IMR-90 (cell line): ENCODE measurements at regions not wholly inside any gene's neighbourhood (a gene's known extent, or its start where the extent isn't known, plus 50 kb on each side); places are given as distances from the start of the nearest gene placed in this dataset.

Source experiments
- ATAC-seq: fragments of 200-7000 bp; cut with Tn5 transposase; 2 replicates; pipeline ENCODE4 v1.9.1; 2020; ENCODE audit warnings: low read depth, mild to moderate bottlenecking, moderate library complexity
- BruUV-seq: library from RNA; stranded (reverse); fragments of 400-500 nt; replicated peaks from 2 replicates; lab custom pipeline; 2021; lab: Mats Ljungman, UMichigan
- CTCF ChIA-PET: fragments of 300-600 bp; formaldehyde crosslinking; extraction: SDS; loops from one replicate; lab custom pipeline; 2021; ENCODE audit warnings: antibody characterized with exemption; lab: Yijun Ruan, JAX
- POLR2A ChIA-PET: fragments of 300-600 bp; sonication (Branson Sonifier 250); formaldehyde crosslinking; loops from one replicate; lab custom pipeline; 2022; ENCODE audit warnings: antibody characterized with exemption; ENCODE audit not compliant: unreplicated experiment; lab: Charles Lee
- DNase-seq: peaks from one replicate; pipeline ENCODE4 v3.0.0; 2013
- H2AFZ ChIP-seq: replicated peaks from 2 replicates; pipeline ENCODE3; 2013; ENCODE audit warnings: low read length, mild to moderate bottlenecking; ENCODE audit not compliant: poor library complexity
- H2AK5ac ChIP-seq: 2 replicates; pipeline ENCODE4 v1.6.1; 2013; ENCODE audit warnings: low read depth, low read length, inconsistent platforms
- H2AK9ac ChIP-seq: replicated peaks from 2 replicates; pipeline ENCODE3; 2013; ENCODE audit warnings: mild to moderate bottlenecking, low read depth, low read length, moderate library complexity; ENCODE audit not compliant: poor library complexity
- H2BK120ac ChIP-seq: 2 replicates; pipeline ENCODE4 v1.6.1; 2013; ENCODE audit warnings: low read depth, low read length, inconsistent platforms
- H2BK15ac ChIP-seq: 3 replicates; pipeline ENCODE4 v1.6.1; 2013; ENCODE audit warnings: low read depth, low read length, inconsistent platforms
- H2BK20ac ChIP-seq: 2 replicates; pipeline ENCODE4 v1.6.1; 2013; ENCODE audit warnings: low read depth, mild to moderate bottlenecking, inconsistent platforms, low read length, moderate library complexity
- H2BK5ac ChIP-seq: 2 replicates; pipeline ENCODE4 v1.6.1; 2013; ENCODE audit warnings: mild to moderate bottlenecking, low read depth, low read length, inconsistent platforms; ENCODE audit not compliant: poor library complexity, severe bottlenecking
- H3K14ac ChIP-seq: replicated peaks from 2 replicates; pipeline ENCODE4 v1.6.1; 2013; ENCODE audit warnings: low read depth, low read length, inconsistent platforms
- H3K18ac ChIP-seq: 2 replicates; pipeline ENCODE4 v1.6.1; 2013; ENCODE audit warnings: low read depth, low read length, control low read depth
- H3K23ac ChIP-seq: 2 replicates; pipeline ENCODE4 v1.6.1; 2013; ENCODE audit warnings: low read depth, low read length, inconsistent platforms
- H3K27ac ChIP-seq: 2 replicates; pipeline ENCODE4 v1.5.1; 2013; ENCODE audit warnings: mild to moderate bottlenecking, control low read depth, low read length; ENCODE audit not compliant: insufficient read depth
- H3K27me3 ChIP-seq: 2 replicates; pipeline ENCODE4 v1.6.1; 2013; ENCODE audit warnings: low read length; ENCODE audit not compliant: control insufficient read depth, insufficient read depth
- H3K36me3 ChIP-seq: 2 replicates; pipeline ENCODE4 v1.6.1; 2013; ENCODE audit warnings: low read length, mixed read lengths; ENCODE audit not compliant: control insufficient read depth, insufficient read depth
- H3K4ac ChIP-seq: 2 replicates; pipeline ENCODE4 v1.6.1; 2013; ENCODE audit warnings: low read depth, low read length, inconsistent platforms
- H3K4me1 ChIP-seq: 2 replicates; pipeline ENCODE4 v1.6.1; 2013; ENCODE audit warnings: low read length, mixed read lengths; ENCODE audit not compliant: control insufficient read depth, insufficient read depth
- H3K4me2 ChIP-seq: 2 replicates; pipeline ENCODE4 v1.6.1; 2013; ENCODE audit warnings: low read depth, mild to moderate bottlenecking, control low read depth, low read length, moderate library complexity
- H3K4me3 ChIP-seq: 2 replicates; pipeline ENCODE4 v1.5.1; 2013; ENCODE audit warnings: low read depth, mild to moderate bottlenecking, control low read depth, low read length, moderate library complexity; ENCODE audit not compliant: insufficient read depth
- H3K56ac ChIP-seq: 2 replicates; pipeline ENCODE4 v1.6.1; 2013; ENCODE audit warnings: low read length, inconsistent platforms; ENCODE audit not compliant: insufficient read depth; ENCODE audit errors: extremely low read depth
- H3K79me1 ChIP-seq, 2 experiments: 2 replicates each; pipeline ENCODE4 v1.6.1; 2013; ENCODE audit warnings: low read length in 2 of 2, inconsistent platforms in 1 of 2, low read depth in 1 of 2
- H3K9ac ChIP-seq: 2 replicates; pipeline ENCODE4 v1.6.1; 2013; ENCODE audit warnings: low read depth, low read length, control low read depth
- H3K9me1 ChIP-seq: 2 replicates; pipeline ENCODE4 v1.6.1; 2013; ENCODE audit warnings: low read length, inconsistent platforms; ENCODE audit not compliant: insufficient read depth
- H3K9me3 ChIP-seq: 2 replicates; pipeline ENCODE4 v1.6.1; 2013; ENCODE audit warnings: low read length; ENCODE audit not compliant: control insufficient read depth, insufficient read depth
- H4K20me1 ChIP-seq: 2 replicates; pipeline ENCODE4 v1.6.1; 2013; ENCODE audit warnings: low read length, inconsistent platforms; ENCODE audit not compliant: insufficient read depth
- H4K5ac ChIP-seq: 2 replicates; pipeline ENCODE4 v1.6.1; 2013; ENCODE audit warnings: mild to moderate bottlenecking, low read depth, low read length, control low read depth
- H4K8ac ChIP-seq, 2 experiments: 2 replicates each; pipeline ENCODE4 v1.6.1; 2013; ENCODE audit warnings: low read depth in 2 of 2, low read length in 2 of 2, control low read depth in 1 of 2, inconsistent platforms in 1 of 2
- H4K91ac ChIP-seq: 2 replicates; pipeline ENCODE4 v1.6.1; 2013; ENCODE audit warnings: low read depth, low read length, inconsistent platforms; ENCODE audit not compliant: insufficient read depth
- BHLHE40 ChIP-seq: fragments of 150-350 bp; IDR thresholded peaks from 2 replicates; pipeline ENCODE4 v1.6.1; 2016; ENCODE audit warnings: mild to moderate bottlenecking, low read depth, low read length
- CEBPB ChIP-seq: IDR thresholded peaks from 2 replicates; pipeline ENCODE4 v1.6.1; 2012; ENCODE audit warnings: low read depth, low read length, improper control_type of control experiment
- CHD1 ChIP-seq: IDR thresholded peaks from 2 replicates; pipeline ENCODE4 v1.6.1; 2012; ENCODE audit warnings: low read depth, low read length, improper control_type of control experiment
- CTCF ChIP-seq: conservative IDR thresholded peaks from 2 replicates; pipeline ENCODE4 v1.5.1; 2012; ENCODE audit warnings: mild to moderate bottlenecking, low read depth, low read length, improper control_type of control experiment
- ELK1 ChIP-seq: fragments of 150-350 bp; IDR thresholded peaks from 2 replicates; pipeline ENCODE4 v1.6.1; 2016; ENCODE audit warnings: low read depth, mild to moderate bottlenecking, low read length, moderate library complexity, borderline replicate concordance
- FOS ChIP-seq: fragments of 150-350 bp; IDR thresholded peaks from 2 replicates; pipeline ENCODE4 v1.6.1; 2016; ENCODE audit warnings: low read depth, low read length
- MAFK ChIP-seq: IDR thresholded peaks from 2 replicates; pipeline ENCODE4 v1.6.1; 2012; ENCODE audit warnings: low read depth, low read length, improper control_type of control experiment
- MAZ ChIP-seq: IDR thresholded peaks from 2 replicates; pipeline ENCODE4 v1.6.1; 2012; ENCODE audit warnings: low read depth, mild to moderate bottlenecking, low read length, improper control_type of control experiment, moderate library complexity, borderline replicate concordance
- MXI1 ChIP-seq: IDR thresholded peaks from 2 replicates; pipeline ENCODE4 v1.6.1; 2012; ENCODE audit warnings: low read depth, mild to moderate bottlenecking, low read length, moderate library complexity, borderline replicate concordance
- NFE2L2 ChIP-seq: fragments of 150-350 bp; IDR thresholded peaks from 2 replicates; pipeline ENCODE4 v1.6.1; 2016; ENCODE audit warnings: low read depth, mild to moderate bottlenecking, low read length
- POLR2A ChIP-seq: IDR thresholded peaks from 2 replicates; pipeline ENCODE4 v1.6.1; 2012; ENCODE audit warnings: mild to moderate bottlenecking, low read depth, low read length
- RAD21 ChIP-seq: IDR thresholded peaks from 2 replicates; pipeline ENCODE4 v1.6.1; 2012; ENCODE audit warnings: low read length, improper control_type of control experiment
- RCOR1 ChIP-seq: IDR thresholded peaks from 2 replicates; pipeline ENCODE4 v1.6.1; 2012; ENCODE audit warnings: mild to moderate bottlenecking, low read length, improper control_type of control experiment; ENCODE audit not compliant: insufficient replicate concordance
- RFX5 ChIP-seq: IDR thresholded peaks from 2 replicates; pipeline ENCODE4 v1.8.0; 2012; ENCODE audit warnings: low read depth, mild to moderate bottlenecking, low read length, moderate library complexity
- SMC3 ChIP-seq: fragments of 150-350 bp; IDR thresholded peaks from 2 replicates; pipeline ENCODE4 v1.6.1; 2016; ENCODE audit warnings: low read depth, mild to moderate bottlenecking, antibody characterized with exemption, low read length, moderate library complexity
- USF2 ChIP-seq: fragments of 150-350 bp; IDR thresholded peaks from 2 replicates; pipeline ENCODE4 v1.6.1; 2017; ENCODE audit warnings: mild to moderate bottlenecking, antibody characterized with exemption, low read length, low read depth
- WGBS, 2 experiments: methylation state at CpG; one replicate each; pipeline versions ENCODE4 v1.1.5 to v1.1.7; 2013; ENCODE audit warnings: missing lambda C conversion rate in 2 of 2; ENCODE audit not compliant: insufficient read length in 1 of 2; ENCODE audit errors: extremely low coverage in 2 of 2; 5-methylcytosine and 5-hydroxymethylcytosine counted together
- dilution Hi-C: fragments of 300-500 bp; cut with HindIII; formaldehyde crosslinking; loops from one replicate; pipeline ENCODE4 v1.14.3; 2018; ENCODE audit warnings: low sequenced_read_pairs; ENCODE audit not compliant: unreplicated experiment
- in situ Hi-C: fragments of 300-500 bp; cut with MboI; formaldehyde crosslinking; loops from 3 replicates; pipeline ENCODE4 v1.14.3; 2019; ENCODE audit warnings: low sequenced_read_pairs, inconsistent platforms, mixed read lengths
- intact Hi-C: fragments of 100-400 bp; cut with micrococcal nuclease; formaldehyde crosslinking; loops from 2 replicates; pipeline ENCODE4 v1.10.0; 2022

- POLR2A ChIA-PET = no interaction called here
- dilution Hi-C loops (no loop called here), intact Hi-C loops (no loop called here), in situ Hi-C loops (loop anchor here (10.0 kb wide), 1 partner anchor 375 kb away; no protein-coding TSS in a partner anchor)
- H3K4me3 ChIP-seq = no peak overlapping the region
- H3K9me3 ChIP-seq = no peaks in the 10 kb centered on the region
- H3K18ac ChIP-seq = no peak overlapping the region
- H3K56ac ChIP-seq = no peak overlapping the region
- H3K4me2 ChIP-seq = no peak overlapping the region
- H3K9me1 ChIP-seq = no peaks in the 10 kb centered on the region; the same call in 1 of the 2 replicates
- ATAC-seq (no peak), DNase-seq (no peak)
- no peak overlapping the region for H2AK5ac ChIP-seq
- BruUV-seq = no TSS peak
- peaks cover 2% of the 10 kb centered on the region; the same call in 1 of the 2 replicates for H3K4me1 ChIP-seq
- CTCF ChIA-PET = interaction anchor here (1.6 kb wide), 1 partner anchor 8 kb away, joined by 4 read pairs; no protein-coding TSS in a partner anchor
- H3K79me1 ChIP-seq = no peaks in the 10 kb centered on the region
- H2BK20ac ChIP-seq = no peak overlapping the region
- H3K36me3 ChIP-seq = no peaks in the 10 kb centered on the region
- no peaks in the 10 kb centered on the region for H3K27me3 ChIP-seq
- H4K20me1 ChIP-seq = no peaks in the 10 kb centered on the region
- H2BK5ac ChIP-seq = no peak overlapping the region
- no peak overlapping the region for H4K91ac ChIP-seq
- WGBS, 2 experiments = 33% methylated on average over 1 of the region's 2 CpGs; no CpG with 5 or more reads in 1 of the 2 experiments
- H2BK15ac ChIP-seq = no peak overlapping the region
- TF ChIP-seq CTCF (no peak), MAFK (no peak), NFE2L2 (no peak), MXI1 (no peak), RFX5 (no peak), RCOR1 (no peak), USF2 (no peak), BHLHE40 (no peak), CHD1 (no peak), SMC3 (no peak), ELK1 (no peak), MAZ (no peak), FOS (no peak), POLR2A (no peak), CEBPB (no peak), RAD21 (no peak)
- H3K27ac ChIP-seq = no peak overlapping the region
- no peak overlapping the region for H3K23ac ChIP-seq
- no peak overlapping the region for H3K9ac ChIP-seq
- no peak overlapping the region for H3K4ac ChIP-seq
- H4K8ac ChIP-seq = no peak overlapping the region
- no peak overlapping the region for H4K5ac ChIP-seq
- H2AK9ac ChIP-seq = no peak overlapping the region
- no peak overlapping the region for H3K14ac ChIP-seq
- H2BK120ac ChIP-seq = no peak overlapping the region
- no peak overlapping the region for H2AFZ ChIP-seq
Measured at GRCh38 chr5:57880216-57880615, 397.6 kb upstream of the ACTBL2 start.
